ENCODE measurements at regions not wholly inside any gene's neighbourhood (a gene's known extent, or its start where the extent isn't known, plus 50 kb on each side); places are given as distances from the start of the nearest gene placed in this dataset.
A peak's percentile ranks its signal among the peaks of the same experiment; 100 is the strongest.
"Not testable (repeated sequence)": the region's sequence is repeated elsewhere in the genome, so short reads cannot be mapped to it uniquely, and the experiment has no call there.

GRCh38 chr1:170445096-170445495 is 86.9 kb upstream of the GORAB start:
- TF ChIP-seq CTCF (IDR thresholded peaks at IDR 0.05; ENCODE audit: low read depth, low read length) = no peak
- peak; percentile 54 for DNase-seq (ENCODE audit: extremely low read depth, low read depth)

GRCh38 chr1:170448661-170449158 is 83.3 kb upstream of the GORAB start:
- no peak for DNase-seq (ENCODE audit: extremely low read depth, low read depth)
- TF ChIP-seq CTCF (IDR thresholded peaks at IDR 0.05; ENCODE audit: low read depth, low read length) = no peak

- DNase-seq (ENCODE audit: extremely low read depth, low read depth) = not testable (repeated sequence)
Measured at GRCh38 chr1:170457325-170458050, 74.5 kb upstream of the GORAB start.

GRCh38 chr1:170460001-170460400 is 72.0 kb upstream of the GORAB start:
- TF ChIP-seq CTCF (IDR thresholded peaks at IDR 0.05; ENCODE audit: low read depth, low read length) = no peak
- no peak for DNase-seq (ENCODE audit: extremely low read depth, low read depth)

- no peak for DNase-seq (ENCODE audit: extremely low read depth, low read depth)
- no peak for TF ChIP-seq CTCF (IDR thresholded peaks at IDR 0.05; ENCODE audit: low read depth, low read length)
Measured at GRCh38 chr1:170460414-170461155, 71.4 kb upstream of the GORAB start.

GRCh38 chr1:170461291-170461747 is 70.6 kb upstream of the GORAB start:
- TF ChIP-seq CTCF (IDR thresholded peaks at IDR 0.05; ENCODE audit: low read depth, low read length) = no peak
- DNase-seq (ENCODE audit: extremely low read depth, low read depth) = no peak

GRCh38 chr1:170461762-170462384 is 70.1 kb upstream of the GORAB start:
- peak; percentile 57 for DNase-seq (ENCODE audit: extremely low read depth, low read depth)

More at GRCh38 chr1:170461762-170462384, 70.1 kb upstream of the GORAB start:
- no peak for TF ChIP-seq CTCF (IDR thresholded peaks at IDR 0.05; ENCODE audit: low read depth, low read length)
